Trophoblast cell (in vitro differentiated cells and primary cell): ENCODE measurements at regions not wholly inside any gene's neighbourhood (a gene's known extent, or its start where the extent isn't known, plus 50 kb on each side); places are given as distances from the start of the nearest gene placed in this dataset.
"Not testable (repeated sequence)": the region's sequence is repeated elsewhere in the genome, so short reads cannot be mapped to it uniquely, and the experiment has no call there.

ENCODE experiments used
- DNase-seq, 2 donors: peaks; one replicate each; pipeline ENCODE4 v3.0.0-alpha.2; 2016
- H2AFZ ChIP-seq: 2 replicates; pipeline ENCODE4 v1.6.1; 2013; ENCODE audit warnings: low read length, moderate library complexity, mild to moderate bottlenecking; ENCODE audit not compliant: insufficient read depth, poor library complexity
- H2AK5ac ChIP-seq: 2 replicates; pipeline ENCODE4 v1.6.1; 2013; ENCODE audit warnings: mild to moderate bottlenecking, low read length
- H2BK120ac ChIP-seq: 2 replicates; pipeline ENCODE4 v1.6.1; 2013; ENCODE audit warnings: low read length, mild to moderate bottlenecking, moderate library complexity; ENCODE audit not compliant: insufficient read depth, poor library complexity
- H2BK12ac ChIP-seq: 2 replicates; pipeline ENCODE4 v1.6.1; 2013; ENCODE audit warnings: mild to moderate bottlenecking, low read length, moderate library complexity
- H2BK5ac ChIP-seq: 2 replicates; pipeline ENCODE4 v1.6.1; 2013; ENCODE audit warnings: low read length, low read depth, moderate library complexity, mild to moderate bottlenecking; ENCODE audit not compliant: poor library complexity
- H3K14ac ChIP-seq: 2 replicates; pipeline ENCODE4 v1.6.1; 2013; ENCODE audit warnings: mild to moderate bottlenecking, low read length
- H3K18ac ChIP-seq: 2 replicates; pipeline ENCODE4 v1.6.1; 2013; ENCODE audit warnings: mild to moderate bottlenecking, low read length
- H3K23ac ChIP-seq: 2 replicates; pipeline ENCODE4 v1.6.1; 2013; ENCODE audit warnings: low read length
- H3K27ac ChIP-seq: 2 replicates; pipeline ENCODE4 v1.5.1; 2013; ENCODE audit warnings: low read depth, mild to moderate bottlenecking, inconsistent platforms, low read length, moderate library complexity
- H3K27me3 ChIP-seq: 2 replicates; pipeline ENCODE4 v1.6.1; 2013; ENCODE audit warnings: inconsistent platforms, mild to moderate bottlenecking, low read length, moderate library complexity; ENCODE audit not compliant: insufficient read depth
- H3K36me3 ChIP-seq, 2 experiments: 1 replicate in 1 of 2; 2 replicates in 1 of 2; pipeline ENCODE4 v1.6.1; 2013; ENCODE audit warnings: low read length in 2 of 2, mild to moderate bottlenecking in 2 of 2, moderate library complexity in 1 of 2; ENCODE audit not compliant: insufficient read depth in 2 of 2, control insufficient read depth in 1 of 2
- H3K4ac ChIP-seq: 2 replicates; pipeline ENCODE4 v1.6.1; 2013; ENCODE audit warnings: low read depth, mild to moderate bottlenecking, low read length, moderate library complexity
- H3K4me1 ChIP-seq, 2 experiments: 1 replicate in 1 of 2; 2 replicates in 1 of 2; pipeline ENCODE4 v1.6.1; 2013; ENCODE audit warnings: low read length in 2 of 2, mild to moderate bottlenecking in 2 of 2, moderate library complexity in 1 of 2; ENCODE audit not compliant: insufficient read depth in 2 of 2, control insufficient read depth in 1 of 2
- H3K4me2 ChIP-seq: 2 replicates; pipeline ENCODE4 v1.6.1; 2013; ENCODE audit warnings: inconsistent platforms, mild to moderate bottlenecking, low read length, moderate library complexity
- H3K4me3 ChIP-seq: 2 replicates; pipeline ENCODE4 v1.5.1; 2013; ENCODE audit warnings: mild to moderate bottlenecking, low read depth, low read length, inconsistent platforms
- H3K79me1 ChIP-seq: one replicate; pipeline ENCODE4 v1.6.1; 2013; ENCODE audit warnings: low read length
- H3K79me2 ChIP-seq: 2 replicates; pipeline ENCODE4 v1.6.1; 2013; ENCODE audit warnings: low read length, mild to moderate bottlenecking; ENCODE audit not compliant: control insufficient read depth, insufficient read depth, poor library complexity
- H3K9ac ChIP-seq: 2 replicates; pipeline ENCODE4 v1.6.1; 2013; ENCODE audit warnings: mild to moderate bottlenecking, low read length
- H3K9me3 ChIP-seq: 2 replicates; pipeline ENCODE4 v1.6.1; 2013; ENCODE audit warnings: low read depth, mild to moderate bottlenecking, control low read depth, inconsistent platforms, low read length; ENCODE audit not compliant: insufficient read depth
- H4K12ac ChIP-seq: 2 replicates; pipeline ENCODE4 v1.6.1; 2013; ENCODE audit warnings: low read depth, mild to moderate bottlenecking, low read length, moderate library complexity
- H4K8ac ChIP-seq: 2 replicates; pipeline ENCODE4 v1.6.1; 2013; ENCODE audit warnings: low read depth, mild to moderate bottlenecking, low read length, moderate library complexity
- H4K91ac ChIP-seq: one replicate; pipeline ENCODE4 v1.6.1; 2013; ENCODE audit warnings: low read depth, mild to moderate bottlenecking, low read length, moderate library complexity
- WGBS: extraction: QIAGEN DNeasy Blood & Tissue Kit; methylation state at CpG from one replicate; pipeline ENCODE4 v1.1.7; 2013; ENCODE audit warnings: missing lambda C conversion rate; ENCODE audit not compliant: insufficient read length, insufficient coverage; ENCODE audit errors: extremely low coverage; 5-methylcytosine and 5-hydroxymethylcytosine counted together

DNA sequence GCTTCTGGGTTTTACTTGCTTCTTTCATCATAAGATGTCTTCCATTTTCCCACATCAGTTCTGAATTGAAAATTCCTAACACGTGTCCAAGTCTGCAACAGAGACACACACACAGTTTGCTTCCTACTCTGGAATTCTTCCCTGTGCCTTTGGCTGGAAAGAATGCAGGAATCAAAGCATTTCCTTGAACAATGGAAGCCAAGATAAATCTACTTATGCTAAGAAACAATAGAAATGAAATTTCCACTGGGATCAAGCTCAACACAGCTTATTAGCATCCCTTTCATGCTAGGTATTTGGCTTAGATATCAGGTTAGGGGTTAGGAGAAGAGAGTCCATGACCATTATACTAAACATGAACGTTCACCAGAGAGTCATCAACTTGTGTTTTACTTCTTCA is 101.1 kb upstream of the SCAF8 start:
- no peaks in the 10 kb centered on the region for H3K27me3 ChIP-seq
- no peak overlapping the region for H3K27ac ChIP-seq
- H3K4me3 ChIP-seq = no peak overlapping the region
- H3K9ac ChIP-seq = no peak overlapping the region
- no peak overlapping the region for H3K4me2 ChIP-seq
- H3K23ac ChIP-seq = no peak overlapping the region
- no peak overlapping the region for H3K14ac ChIP-seq
- H3K18ac ChIP-seq = no peak overlapping the region
- no peaks in the 10 kb centered on the region for H3K79me2 ChIP-seq
- no peak overlapping the region for H2BK12ac ChIP-seq
- H4K91ac ChIP-seq = no peak overlapping the region
- no peak overlapping the region for H2BK5ac ChIP-seq
- no peaks in the 10 kb centered on the region for H3K79me1 ChIP-seq
- no peak overlapping the region for H2AFZ ChIP-seq
- H4K12ac ChIP-seq = no peak overlapping the region
- WGBS = no CpG with 5 or more reads among the region's 2 CpGs
- H3K36me3 ChIP-seq = no peaks in the 10 kb centered on the region
- no peak overlapping the region for H3K4ac ChIP-seq
- H4K8ac ChIP-seq = no peak overlapping the region
- H2AK5ac ChIP-seq = no peak overlapping the region
- no peaks in the 10 kb centered on the region for H3K4me1 ChIP-seq
- DNase-seq = no peak
- no peaks in the 10 kb centered on the region for H3K9me3 ChIP-seq
- no peak overlapping the region for H2BK120ac ChIP-seq

DNA sequence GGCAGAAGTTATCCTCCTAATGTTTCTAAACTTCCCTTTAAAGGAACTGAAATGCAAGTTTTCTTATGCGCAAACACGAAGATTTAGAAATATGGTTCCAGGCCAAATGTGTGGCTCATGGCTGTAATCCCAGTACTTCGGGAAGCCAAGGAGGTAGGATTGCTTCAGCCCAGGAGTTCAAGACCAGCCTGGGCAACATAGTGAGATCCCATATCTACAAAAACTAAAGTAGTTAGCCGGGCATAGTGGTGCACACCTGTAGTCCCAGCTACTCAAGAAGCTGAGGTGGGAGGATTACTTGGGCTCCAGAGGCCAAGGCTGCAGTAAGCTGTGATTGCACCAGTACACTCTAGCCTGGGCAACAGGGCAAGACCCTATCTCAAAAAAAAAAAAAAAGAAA is 95.8 kb upstream of the SCAF8 start:
- Histone ChIP-seq H3K4me3 (no peak overlapping the region), H4K91ac (no peak overlapping the region), H3K27ac (no peak overlapping the region), H2BK5ac (no peak overlapping the region), H2BK12ac (no peak overlapping the region), H4K12ac (no peak overlapping the region), H3K9ac (no peak overlapping the region), H3K14ac (no peak overlapping the region), H3K18ac (no peak overlapping the region), H3K9me3 (no peaks in the 10 kb centered on the region), H3K27me3 (no peaks in the 10 kb centered on the region), H3K23ac (no peak overlapping the region), H3K4me1 (no peaks in the 10 kb centered on the region), H4K8ac (no peak overlapping the region), H3K79me2 (no peaks in the 10 kb centered on the region), H2AFZ (no peak overlapping the region), H2AK5ac (no peak overlapping the region), H3K36me3 (no peaks in the 10 kb centered on the region), H3K79me1 (no peaks in the 10 kb centered on the region), H3K4me2 (no peak overlapping the region), H3K4ac (no peak overlapping the region), H2BK120ac (no peak overlapping the region)
- no peak for DNase-seq
- WGBS = no CpG with 5 or more reads among the region's 4 CpGs

DNA sequence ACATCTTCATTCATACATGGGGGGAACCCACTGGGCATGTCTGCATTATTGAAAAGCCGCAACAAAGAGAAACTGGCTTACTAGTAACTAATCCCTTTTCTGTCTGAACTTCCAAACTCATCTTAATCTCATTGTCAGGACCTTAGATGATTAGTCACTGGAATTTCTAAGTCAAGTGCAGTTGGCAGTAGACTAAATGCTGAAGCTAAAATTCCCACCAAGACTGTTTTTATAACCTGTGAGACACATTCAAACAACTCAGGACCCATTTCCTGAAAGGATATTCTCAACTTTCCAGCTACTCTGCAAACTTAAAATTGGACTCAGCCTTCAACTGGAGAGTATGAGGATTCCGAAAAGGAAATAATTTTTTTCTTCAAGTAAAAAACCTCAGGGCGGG is 94.8 kb upstream of the SCAF8 start:
- Histone ChIP-seq H3K36me3 (no peaks in the 10 kb centered on the region), H3K14ac (no peak overlapping the region), H2AFZ (no peak overlapping the region), H3K79me1 (no peaks in the 10 kb centered on the region), H3K23ac (no peak overlapping the region), H3K9ac (no peak overlapping the region), H3K9me3 (no peaks in the 10 kb centered on the region), H3K27me3 (no peaks in the 10 kb centered on the region), H3K4ac (no peak overlapping the region), H2BK120ac (no peak overlapping the region), H3K4me3 (no peak overlapping the region), H4K91ac (no peak overlapping the region), H3K18ac (no peak overlapping the region), H3K4me1 (no peaks in the 10 kb centered on the region), H3K4me2 (no peak overlapping the region), H2AK5ac (no peak overlapping the region), H3K79me2 (no peaks in the 10 kb centered on the region), H2BK5ac (no peak overlapping the region), H4K8ac (no peak overlapping the region), H3K27ac (no peak overlapping the region), H2BK12ac (no peak overlapping the region), H4K12ac (no peak overlapping the region)
- no peak for DNase-seq
- no CpG with 5 or more reads among the region's 3 CpGs for WGBS

DNA sequence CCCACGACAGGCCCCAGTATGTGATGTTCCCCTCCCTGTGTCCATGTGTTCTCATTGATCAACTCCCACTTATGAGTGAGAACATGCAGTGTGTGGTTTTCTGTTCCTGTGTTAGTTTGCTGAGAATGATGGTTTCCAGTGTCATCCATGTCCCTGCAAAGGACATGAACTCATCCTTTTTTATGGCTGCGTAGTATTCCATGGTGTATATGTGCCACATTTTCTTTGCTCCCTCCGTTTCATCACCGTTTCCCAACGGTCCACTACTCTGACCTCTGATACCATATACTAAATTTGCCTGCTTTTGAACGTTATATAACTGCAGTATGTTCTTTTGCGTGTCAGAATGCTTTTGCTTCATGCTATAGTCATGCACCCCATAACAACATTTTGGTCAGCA is 94.0 kb upstream of the SCAF8 start:
- H3K4me1 ChIP-seq, H3K79me2 ChIP-seq, H3K9ac ChIP-seq, H2BK120ac ChIP-seq, H2AK5ac ChIP-seq, H3K27ac ChIP-seq, H3K4ac ChIP-seq, H3K36me3 ChIP-seq, H3K4me2 ChIP-seq, H3K79me1 ChIP-seq, H2AFZ ChIP-seq, H3K27me3 ChIP-seq, H4K91ac ChIP-seq, H3K14ac ChIP-seq, DNase-seq, H4K12ac ChIP-seq, H3K23ac ChIP-seq, H3K4me3 ChIP-seq, H3K18ac ChIP-seq, H2BK5ac ChIP-seq, H3K9me3 ChIP-seq, H2BK12ac ChIP-seq, H4K8ac ChIP-seq: not testable (repeated sequence)
- no CpG with 5 or more reads among the region's 7 CpGs for WGBS
